GM23338 (cell line): ENCODE measurements at regions not wholly inside any gene's neighbourhood (a gene's known extent, or its start where the extent isn't known, plus 50 kb on each side); places are given as distances from the start of the nearest gene placed in this dataset.

Experiments used
- ATAC-seq: fragments of 200-7000 bp; cut with Tn5 transposase; 3 replicates; pipeline ENCODE4 v1.9.1; 2020
- DNase-seq: peaks from one replicate; pipeline ENCODE4 v3.0.0-alpha.2; 2015; ENCODE audit warnings: low spot score
- H2AFZ ChIP-seq: fragments of 200-600 bp; sonication (generic); 2 replicates; pipeline ENCODE4 v1.8.0; 2016; ENCODE audit warnings: antibody characterized with exemption, mild to moderate bottlenecking, moderate library complexity
- H3F3A ChIP-seq: fragments of 200-600 bp; sonication (generic); replicated peaks from 2 replicates; pipeline ENCODE4 v1.8.0; 2017; ENCODE audit warnings: antibody characterized with exemption, mixed run types, low read depth
- H3K27ac ChIP-seq: fragments of 200-600 bp; sonication (generic); 2 replicates; pipeline ENCODE4 v1.6.1; 2016; ENCODE audit warnings: low read depth
- H3K27me3 ChIP-seq: fragments of 200-600 bp; sonication (generic); 2 replicates; pipeline ENCODE4 v1.8.0; 2016; ENCODE audit warnings: mild to moderate bottlenecking, mixed run types, moderate library complexity; ENCODE audit not compliant: insufficient read depth
- H3K36me3 ChIP-seq: fragments of 200-600 bp; sonication (generic); 2 replicates; pipeline ENCODE4 v1.8.0; 2016; ENCODE audit warnings: mild to moderate bottlenecking; ENCODE audit not compliant: insufficient read depth
- H3K4me1 ChIP-seq: fragments of 200-600 bp; sonication (generic); 2 replicates; pipeline ENCODE4 v1.8.0; 2016; ENCODE audit warnings: mild to moderate bottlenecking, moderate library complexity; ENCODE audit not compliant: insufficient read depth
- H3K4me2 ChIP-seq: fragments of 200-600 bp; sonication (generic); 2 replicates; pipeline ENCODE4 v1.7.1; 2017; ENCODE audit warnings: mixed run types
- H3K4me3 ChIP-seq: fragments of 200-600 bp; sonication (generic); 2 replicates; pipeline ENCODE4 v1.6.1; 2016; ENCODE audit warnings: mixed run types
- H3K79me2 ChIP-seq: fragments of 200-600 bp; sonication (generic); replicated peaks from 2 replicates; pipeline ENCODE4 v1.8.0; 2017; ENCODE audit warnings: mild to moderate bottlenecking; ENCODE audit not compliant: insufficient read depth
- H3K9me2 ChIP-seq: fragments of 200-600 bp; sonication (generic); 2 replicates; pipeline ENCODE4 v1.8.0; 2017; ENCODE audit not compliant: insufficient read depth
- H4K20me1 ChIP-seq: fragments of 200-600 bp; sonication (generic); replicated peaks from 2 replicates; pipeline ENCODE4 v1.8.0; 2017; ENCODE audit warnings: mild to moderate bottlenecking; ENCODE audit not compliant: insufficient read depth
- H3K27ac Mint-ChIP-seq: 2 replicates; pipeline ENCODE4 v1.8.0; 2020; ENCODE audit warnings: inconsistent platforms, mild to moderate bottlenecking, moderate library complexity, mixed read lengths
- H3K27me3 Mint-ChIP-seq: 3 replicates; pipeline ENCODE4 v1.8.0; 2022; ENCODE audit warnings: low read depth, mild to moderate bottlenecking, moderate library complexity, mixed read lengths, inconsistent platforms; ENCODE audit not compliant: insufficient read depth, poor library complexity
- H3K36me3 Mint-ChIP-seq: 3 replicates; pipeline ENCODE4 v1.8.0; 2021; ENCODE audit warnings: low read depth, mild to moderate bottlenecking, inconsistent platforms, moderate library complexity, mixed read lengths
- H3K4me1 Mint-ChIP-seq: 3 replicates; pipeline ENCODE4 v1.8.0; 2020; ENCODE audit warnings: mild to moderate bottlenecking, inconsistent platforms, mixed read lengths
- H3K4me3 Mint-ChIP-seq: 3 replicates; pipeline ENCODE4 v1.8.0; 2021; ENCODE audit warnings: moderate library complexity, mild to moderate bottlenecking, inconsistent platforms, mixed read lengths
- H3K9me3 Mint-ChIP-seq: 3 replicates; pipeline ENCODE4 v1.8.0; 2020; ENCODE audit warnings: moderate library complexity, mild to moderate bottlenecking, inconsistent platforms, mixed read lengths
- TF ChIP-seq, protein P1 (sequence below): IDR thresholded peaks from 2 replicates; pipeline ENCODE4 v1.6.1; 2016; ENCODE audit warnings: antibody characterized with exemption
- TF ChIP-seq, protein P2 (sequence below), 2 experiments: fragments of 200-600 bp in 1 of 2; sonication (generic) in 1 of 2; conservative IDR thresholded peaks; 2 replicates each; pipeline versions ENCODE4 v1.5.1 to v1.6.1; 2016 to 2017; ENCODE audit warnings: antibody characterized with exemption in 2 of 2, low read depth in 2 of 2, mild to moderate bottlenecking in 2 of 2, moderate library complexity in 1 of 2
- TF ChIP-seq, protein P3 (sequence below): fragments of 250-450 bp; sonication (Bioruptor Pico); IDR thresholded peaks from 2 replicates; pipeline ENCODE4 v1.5.0; 2020; ENCODE audit warnings: mild to moderate bottlenecking, moderate library complexity

DNA sequence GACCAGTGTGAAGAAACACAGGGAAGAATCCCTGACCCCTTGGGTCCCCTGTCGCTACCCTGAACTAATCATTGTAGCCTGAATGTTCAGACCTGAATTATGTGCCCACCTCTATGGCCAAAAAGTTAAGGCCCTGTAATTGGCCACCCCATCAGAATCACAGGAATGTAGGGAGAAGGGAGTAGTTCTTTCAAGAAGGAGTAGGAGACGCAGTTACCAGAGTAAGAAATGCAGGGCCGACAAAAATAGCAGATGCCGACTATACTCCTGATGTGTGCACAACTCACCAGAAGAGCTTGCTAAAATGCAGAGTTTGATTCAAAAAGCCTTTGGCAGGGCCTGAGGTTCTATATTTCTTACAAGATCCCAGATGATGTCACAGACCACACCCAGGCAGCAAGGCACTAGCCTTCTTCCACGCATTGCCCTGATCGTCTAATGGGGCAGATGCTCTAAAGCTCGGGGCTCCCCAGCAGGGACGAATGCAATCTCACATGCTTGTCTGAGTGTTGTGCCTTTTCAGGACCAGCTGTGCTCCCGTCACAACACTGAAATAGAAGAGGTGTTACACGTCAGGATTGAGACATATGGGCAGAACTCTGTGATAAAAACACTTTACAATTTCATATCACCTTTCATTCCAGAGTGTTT is 161.0 kb upstream of the FAM241A start:
- Mint-ChIP-seq H3K4me1 (peaks cover 20% of the 10 kb centered on the region), H3K27me3 (peaks cover 3% of the 10 kb centered on the region), H3K27ac (no peak overlapping the region), H3K9me3 (no peaks in the 10 kb centered on the region), H3K36me3 (no peaks in the 10 kb centered on the region), H3K4me3 (no peak overlapping the region)
- ATAC-seq (peak; percentile 73), DNase-seq (peak; percentile 34)
- Histone ChIP-seq H3K4me2 (no peak overlapping the region), H3K4me3 (no peak overlapping the region), H3K27me3 (no peaks in the 10 kb centered on the region), H4K20me1 (no peaks in the 10 kb centered on the region), H2AFZ (peak overlapping the region; percentile 70), H3F3A (no peaks in the 10 kb centered on the region), H3K9me2 (no peaks in the 10 kb centered on the region; the same call in 1 of the 2 replicates), H3K4me1 (peaks cover 17% of the 10 kb centered on the region), H3K36me3 (no peaks in the 10 kb centered on the region), H3K79me2 (no peaks in the 10 kb centered on the region), H3K27ac (no peak overlapping the region)
- TF ChIP-seq, protein P1, sequence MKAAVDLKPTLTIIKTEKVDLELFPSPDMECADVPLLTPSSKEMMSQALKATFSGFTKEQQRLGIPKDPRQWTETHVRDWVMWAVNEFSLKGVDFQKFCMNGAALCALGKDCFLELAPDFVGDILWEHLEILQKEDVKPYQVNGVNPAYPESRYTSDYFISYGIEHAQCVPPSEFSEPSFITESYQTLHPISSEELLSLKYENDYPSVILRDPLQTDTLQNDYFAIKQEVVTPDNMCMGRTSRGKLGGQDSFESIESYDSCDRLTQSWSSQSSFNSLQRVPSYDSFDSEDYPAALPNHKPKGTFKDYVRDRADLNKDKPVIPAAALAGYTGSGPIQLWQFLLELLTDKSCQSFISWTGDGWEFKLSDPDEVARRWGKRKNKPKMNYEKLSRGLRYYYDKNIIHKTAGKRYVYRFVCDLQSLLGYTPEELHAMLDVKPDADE = no peak
- TF ChIP-seq, protein P2, sequence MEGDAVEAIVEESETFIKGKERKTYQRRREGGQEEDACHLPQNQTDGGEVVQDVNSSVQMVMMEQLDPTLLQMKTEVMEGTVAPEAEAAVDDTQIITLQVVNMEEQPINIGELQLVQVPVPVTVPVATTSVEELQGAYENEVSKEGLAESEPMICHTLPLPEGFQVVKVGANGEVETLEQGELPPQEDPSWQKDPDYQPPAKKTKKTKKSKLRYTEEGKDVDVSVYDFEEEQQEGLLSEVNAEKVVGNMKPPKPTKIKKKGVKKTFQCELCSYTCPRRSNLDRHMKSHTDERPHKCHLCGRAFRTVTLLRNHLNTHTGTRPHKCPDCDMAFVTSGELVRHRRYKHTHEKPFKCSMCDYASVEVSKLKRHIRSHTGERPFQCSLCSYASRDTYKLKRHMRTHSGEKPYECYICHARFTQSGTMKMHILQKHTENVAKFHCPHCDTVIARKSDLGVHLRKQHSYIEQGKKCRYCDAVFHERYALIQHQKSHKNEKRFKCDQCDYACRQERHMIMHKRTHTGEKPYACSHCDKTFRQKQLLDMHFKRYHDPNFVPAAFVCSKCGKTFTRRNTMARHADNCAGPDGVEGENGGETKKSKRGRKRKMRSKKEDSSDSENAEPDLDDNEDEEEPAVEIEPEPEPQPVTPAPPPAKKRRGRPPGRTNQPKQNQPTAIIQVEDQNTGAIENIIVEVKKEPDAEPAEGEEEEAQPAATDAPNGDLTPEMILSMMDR (conservative IDR thresholded peaks at IDR 0.05; ENCODE audit: low read depth in 2 of 2) = peak; percentile 17 to 22; a peak in 1 of 4 replicates
- TF ChIP-seq, protein P3, sequence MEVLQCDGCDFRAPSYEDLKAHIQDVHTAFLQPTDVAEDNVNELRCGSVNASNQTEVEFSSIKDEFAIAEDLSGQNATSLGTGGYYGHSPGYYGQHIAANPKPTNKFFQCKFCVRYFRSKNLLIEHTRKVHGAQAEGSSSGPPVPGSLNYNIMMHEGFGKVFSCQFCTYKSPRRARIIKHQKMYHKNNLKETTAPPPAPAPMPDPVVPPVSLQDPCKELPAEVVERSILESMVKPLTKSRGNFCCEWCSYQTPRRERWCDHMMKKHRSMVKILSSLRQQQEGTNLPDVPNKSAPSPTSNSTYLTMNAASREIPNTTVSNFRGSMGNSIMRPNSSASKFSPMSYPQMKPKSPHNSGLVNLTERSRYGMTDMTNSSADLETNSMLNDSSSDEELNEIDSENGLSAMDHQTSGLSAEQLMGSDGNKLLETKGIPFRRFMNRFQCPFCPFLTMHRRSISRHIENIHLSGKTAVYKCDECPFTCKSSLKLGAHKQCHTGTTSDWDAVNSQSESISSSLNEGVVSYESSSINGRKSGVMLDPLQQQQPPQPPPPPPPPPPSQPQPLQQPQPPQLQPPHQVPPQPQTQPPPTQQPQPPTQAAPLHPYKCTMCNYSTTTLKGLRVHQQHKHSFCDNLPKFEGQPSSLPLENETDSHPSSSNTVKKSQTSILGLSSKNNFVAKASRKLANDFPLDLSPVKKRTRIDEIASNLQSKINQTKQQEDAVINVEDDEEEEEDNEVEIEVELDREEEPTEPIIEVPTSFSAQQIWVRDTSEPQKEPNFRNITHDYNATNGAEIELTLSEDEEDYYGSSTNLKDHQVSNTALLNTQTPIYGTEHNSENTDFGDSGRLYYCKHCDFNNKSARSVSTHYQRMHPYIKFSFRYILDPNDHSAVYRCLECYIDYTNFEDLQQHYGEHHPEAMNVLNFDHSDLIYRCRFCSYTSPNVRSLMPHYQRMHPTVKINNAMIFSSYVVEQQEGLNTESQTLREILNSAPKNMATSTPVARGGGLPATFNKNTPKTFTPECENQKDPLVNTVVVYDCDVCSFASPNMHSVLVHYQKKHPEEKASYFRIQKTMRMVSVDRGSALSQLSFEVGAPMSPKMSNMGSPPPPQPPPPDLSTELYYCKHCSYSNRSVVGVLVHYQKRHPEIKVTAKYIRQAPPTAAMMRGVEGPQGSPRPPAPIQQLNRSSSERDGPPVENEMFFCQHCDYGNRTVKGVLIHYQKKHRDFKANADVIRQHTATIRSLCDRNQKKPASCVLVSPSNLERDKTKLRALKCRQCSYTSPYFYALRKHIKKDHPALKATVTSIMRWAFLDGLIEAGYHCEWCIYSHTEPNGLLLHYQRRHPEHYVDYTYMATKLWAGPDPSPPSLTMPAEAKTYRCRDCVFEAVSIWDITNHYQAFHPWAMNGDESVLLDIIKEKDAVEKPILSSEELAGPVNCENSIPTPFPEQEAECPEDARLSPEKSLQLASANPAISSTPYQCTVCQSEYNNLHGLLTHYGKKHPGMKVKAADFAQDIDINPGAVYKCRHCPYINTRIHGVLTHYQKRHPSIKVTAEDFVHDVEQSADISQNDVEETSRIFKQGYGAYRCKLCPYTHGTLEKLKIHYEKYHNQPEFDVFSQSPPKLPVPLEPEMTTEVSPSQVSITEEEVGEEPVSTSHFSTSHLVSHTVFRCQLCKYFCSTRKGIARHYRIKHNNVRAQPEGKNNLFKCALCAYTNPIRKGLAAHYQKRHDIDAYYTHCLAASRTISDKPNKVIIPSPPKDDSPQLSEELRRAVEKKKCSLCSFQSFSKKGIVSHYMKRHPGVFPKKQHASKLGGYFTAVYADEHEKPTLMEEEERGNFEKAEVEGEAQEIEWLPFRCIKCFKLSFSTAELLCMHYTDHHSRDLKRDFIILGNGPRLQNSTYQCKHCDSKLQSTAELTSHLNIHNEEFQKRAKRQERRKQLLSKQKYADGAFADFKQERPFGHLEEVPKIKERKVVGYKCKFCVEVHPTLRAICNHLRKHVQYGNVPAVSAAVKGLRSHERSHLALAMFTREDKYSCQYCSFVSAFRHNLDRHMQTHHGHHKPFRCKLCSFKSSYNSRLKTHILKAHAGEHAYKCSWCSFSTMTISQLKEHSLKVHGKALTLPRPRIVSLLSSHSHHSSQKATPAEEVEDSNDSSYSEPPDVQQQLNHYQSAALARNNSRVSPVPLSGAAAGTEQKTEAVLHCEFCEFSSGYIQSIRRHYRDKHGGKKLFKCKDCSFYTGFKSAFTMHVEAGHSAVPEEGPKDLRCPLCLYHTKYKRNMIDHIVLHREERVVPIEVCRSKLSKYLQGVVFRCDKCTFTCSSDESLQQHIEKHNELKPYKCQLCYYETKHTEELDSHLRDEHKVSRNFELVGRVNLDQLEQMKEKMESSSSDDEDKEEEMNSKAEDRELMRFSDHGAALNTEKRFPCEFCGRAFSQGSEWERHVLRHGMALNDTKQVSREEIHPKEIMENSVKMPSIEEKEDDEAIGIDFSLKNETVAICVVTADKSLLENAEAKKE (CRISPR knock-in tag) = no peak
